ENCODE measurements at regions not wholly inside any gene's neighbourhood (a gene's known extent, or its start where the extent isn't known, plus 50 kb on each side); places are given as distances from the start of the nearest gene placed in this dataset.
A peak's percentile ranks its signal among the peaks of the same experiment; 100 is the strongest.

DNA sequence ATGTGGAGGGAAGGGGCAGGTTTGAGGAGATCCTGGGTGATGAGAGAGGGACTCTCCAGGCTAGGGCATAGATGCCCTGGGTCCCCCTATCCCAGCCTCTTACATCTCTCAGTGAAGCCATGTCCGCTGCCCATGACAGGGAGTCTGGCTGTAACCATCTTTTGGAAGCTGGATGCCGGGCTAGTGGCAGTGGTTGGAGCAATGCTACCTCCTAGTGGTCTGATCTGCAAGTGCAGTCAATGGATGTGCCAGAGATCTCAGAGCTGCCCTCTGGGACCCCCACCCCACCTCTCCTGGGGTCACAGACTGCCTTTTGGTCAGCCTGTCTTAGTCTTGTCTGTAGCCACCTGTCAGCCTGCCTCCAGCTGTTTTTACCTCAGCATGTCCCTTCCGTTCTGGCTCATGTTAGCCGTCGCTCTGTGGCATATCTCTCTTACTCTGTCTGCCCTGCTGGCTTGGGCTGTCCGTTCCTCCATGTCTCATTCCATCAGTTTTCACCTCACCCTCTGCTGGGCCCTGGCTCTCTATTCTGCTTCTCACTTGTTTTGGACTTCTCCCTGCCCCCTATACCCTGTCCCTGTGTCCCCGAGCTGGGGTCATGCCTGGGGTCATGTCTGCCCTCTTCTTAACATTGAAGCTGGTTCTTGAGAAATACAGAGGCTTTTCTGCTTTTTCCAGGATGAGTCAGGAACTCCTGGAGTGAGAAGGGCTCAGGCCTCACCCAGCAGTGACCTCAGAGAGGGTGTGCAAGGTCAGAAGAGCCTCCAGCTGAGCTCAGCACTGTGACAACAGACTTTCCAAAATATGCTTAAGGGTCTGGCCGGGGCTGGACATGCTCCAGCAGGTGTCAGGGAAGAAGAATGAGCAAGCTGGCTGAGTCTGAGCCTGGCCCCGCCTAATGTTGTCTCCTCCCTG, 52.0 kb upstream of the THY1 start:
- peak; percentile 21 to 27 for DNase-seq (ENCODE audit: low read depth in 2 of 2)

DNA sequence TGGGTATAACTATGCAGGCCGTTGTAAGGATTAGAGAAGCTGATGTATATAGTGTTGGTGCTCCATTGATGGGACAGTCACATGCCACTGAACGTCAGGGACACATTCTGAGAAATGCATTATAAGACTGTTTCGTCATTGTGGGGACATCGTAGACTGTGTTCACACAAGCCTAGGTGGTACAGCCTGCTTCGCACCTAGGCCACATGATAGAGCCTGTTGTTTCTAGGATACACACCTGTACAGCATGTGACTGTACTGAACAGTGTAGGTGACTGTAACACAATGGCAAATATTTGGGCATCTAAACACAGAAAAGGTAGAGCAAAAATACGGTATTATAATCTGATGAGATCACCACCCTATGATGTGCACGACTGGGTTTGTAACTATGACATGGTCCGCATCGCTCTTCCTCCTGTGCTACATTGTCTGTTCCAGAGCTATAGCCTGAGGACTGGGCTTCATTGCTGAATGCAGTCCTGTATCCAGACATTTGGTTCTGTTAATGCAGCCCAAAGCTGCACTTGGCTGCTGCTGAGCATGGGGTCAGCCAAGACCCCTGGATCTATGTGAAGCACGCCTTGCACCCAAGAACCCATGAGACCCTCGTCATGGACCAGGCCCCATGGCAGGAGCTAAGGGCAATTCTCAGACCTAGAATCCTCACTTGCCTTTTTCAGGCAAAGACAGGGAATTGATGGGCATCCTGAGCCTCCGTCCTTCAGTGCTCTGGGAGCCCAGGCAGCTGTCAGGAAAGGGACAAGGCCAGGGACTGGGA, 51.1 kb upstream of the THY1 start:
- no peak for DNase-seq (ENCODE audit: low read depth in 2 of 2)

DNA sequence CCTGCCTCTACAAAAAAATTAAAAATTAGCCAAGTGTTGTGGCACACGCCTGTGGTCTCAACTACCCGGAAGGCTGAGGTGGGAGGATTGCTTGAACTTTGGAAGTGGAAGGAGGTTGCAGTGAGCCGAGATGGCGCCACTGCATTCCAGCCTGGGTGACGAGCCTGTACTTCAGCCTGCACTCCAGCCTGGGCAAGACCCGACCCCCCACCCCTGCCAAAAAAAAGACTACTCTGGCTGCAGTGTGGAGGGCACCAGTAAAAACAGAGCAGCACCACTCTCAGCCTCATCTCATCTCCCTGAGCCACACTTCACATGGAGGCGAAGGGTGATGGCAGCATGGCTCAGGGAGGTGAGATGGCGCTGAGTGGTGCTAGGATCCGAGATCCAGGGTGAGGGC, 50.3 kb upstream of the THY1 start:
- DNase-seq (ENCODE audit: low read depth in 2 of 2) = no peak

GRCh38 chr11:119472856-119473222, 49.9 kb upstream of the THY1 start:
- no peak for DNase-seq (ENCODE audit: low read depth in 2 of 2)
